Neuronal stem cell (in vitro differentiated cells): ENCODE measurements at regions not wholly inside any gene's neighbourhood (a gene's known extent, or its start where the extent isn't known, plus 50 kb on each side); places are given as distances from the start of the nearest gene placed in this dataset.

ENCODE experiments used
- DNase-seq: peaks from one replicate; pipeline ENCODE4 v3.0.0-alpha.2; 2013; ENCODE audit warnings: low spot score
- H2AFZ ChIP-seq: one replicate; pipeline ENCODE4 v1.6.1; 2013; ENCODE audit warnings: mild to moderate bottlenecking, low read length, inconsistent platforms
- H2AK5ac ChIP-seq: 2 replicates; pipeline ENCODE4 v1.6.1; 2013; ENCODE audit warnings: low read depth, mild to moderate bottlenecking, inconsistent platforms, low read length, moderate library complexity, mixed read lengths
- H2BK120ac ChIP-seq: 2 replicates; pipeline ENCODE4 v1.6.1; 2013; ENCODE audit warnings: low read depth, mild to moderate bottlenecking, inconsistent platforms, low read length, moderate library complexity, mixed read lengths
- H2BK12ac ChIP-seq: one replicate; pipeline ENCODE4 v1.6.1; 2013; ENCODE audit warnings: low read length, inconsistent platforms
- H2BK15ac ChIP-seq: 2 replicates; pipeline ENCODE4 v1.6.1; 2013; ENCODE audit warnings: mild to moderate bottlenecking, low read length, inconsistent platforms, mixed read lengths
- H2BK5ac ChIP-seq: one replicate; pipeline ENCODE4 v1.6.1; 2013; ENCODE audit warnings: inconsistent platforms, mild to moderate bottlenecking, low read length, moderate library complexity
- H3K14ac ChIP-seq: one replicate; pipeline ENCODE4 v1.6.1; 2013; ENCODE audit warnings: low read length, inconsistent platforms
- H3K18ac ChIP-seq: 2 replicates; pipeline ENCODE4 v1.6.1; 2013; ENCODE audit warnings: low read length, inconsistent platforms
- H3K23ac ChIP-seq: 2 replicates; pipeline ENCODE4 v1.6.1; 2013; ENCODE audit warnings: low read depth, mild to moderate bottlenecking, mixed read lengths, low read length, inconsistent platforms; ENCODE audit not compliant: poor library complexity
- H3K27ac ChIP-seq: replicated peaks from 3 replicates; pipeline ENCODE4 v1.5.1; 2013; ENCODE audit warnings: low read length, inconsistent platforms
- H3K27me3 ChIP-seq, 3 experiments: 2 replicates each; pipeline ENCODE4 v1.6.1; 2013; ENCODE audit warnings: low read length in 3 of 3, mild to moderate bottlenecking in 2 of 3, inconsistent platforms in 1 of 3, low read depth in 1 of 3, mixed read lengths in 1 of 3, moderate library complexity in 1 of 3; ENCODE audit not compliant: control insufficient read depth in 3 of 3, insufficient read depth in 3 of 3
- H3K36me3 ChIP-seq, 2 donors: replicated peaks in 1 of 2; 2 replicates each; pipeline ENCODE4 v1.6.1; 2013; ENCODE audit warnings: low read length in 2 of 2; ENCODE audit not compliant: control insufficient read depth in 2 of 2, insufficient read depth in 2 of 2
- H3K4ac ChIP-seq: 2 replicates; pipeline ENCODE4 v1.6.1; 2013; ENCODE audit warnings: inconsistent platforms, mild to moderate bottlenecking, low read length, moderate library complexity
- H3K4me1 ChIP-seq, 2 donors: 1 replicate in 1 of 2; 2 replicates in 1 of 2; pipeline ENCODE4 v1.6.1; 2013; ENCODE audit warnings: low read length in 2 of 2, low read depth in 1 of 2; ENCODE audit not compliant: control insufficient read depth in 2 of 2, insufficient read depth in 1 of 2
- H3K4me2 ChIP-seq: one replicate; pipeline ENCODE4 v1.6.1; 2013; ENCODE audit warnings: mild to moderate bottlenecking, low read length, inconsistent platforms; ENCODE audit not compliant: insufficient read depth, poor library complexity, severe bottlenecking
- H3K4me3 ChIP-seq, 2 donors: 2 replicates each; pipeline ENCODE4 v1.5.1; 2013; ENCODE audit warnings: low read length in 2 of 2, mild to moderate bottlenecking in 2 of 2, inconsistent platforms in 1 of 2, moderate library complexity in 1 of 2
- H3K79me1 ChIP-seq: one replicate; pipeline ENCODE4 v1.6.1; 2013; ENCODE audit warnings: low read depth, mild to moderate bottlenecking, inconsistent platforms, low read length, moderate library complexity
- H3K9ac ChIP-seq: one replicate; pipeline ENCODE4 v1.6.1; 2013; ENCODE audit warnings: mild to moderate bottlenecking, low read depth, low read length, inconsistent platforms; ENCODE audit not compliant: poor library complexity
- H3K9me3 ChIP-seq, 2 donors: replicated peaks in 1 of 2; 2 replicates each; pipeline versions ENCODE3 to v1.6.1; 2013; ENCODE audit warnings: low read length in 2 of 2, mild to moderate bottlenecking in 2 of 2, inconsistent platforms in 1 of 2, low read depth in 1 of 2, mixed read lengths in 1 of 2, moderate library complexity in 1 of 2; ENCODE audit not compliant: control insufficient read depth in 2 of 2, insufficient read depth in 1 of 2
- H4K8ac ChIP-seq: one replicate; pipeline ENCODE4 v1.6.1; 2013; ENCODE audit warnings: low read depth, mild to moderate bottlenecking, inconsistent platforms, low read length, moderate library complexity
- H4K91ac ChIP-seq: one replicate; pipeline ENCODE4 v1.6.1; 2013; ENCODE audit warnings: low read length, low read depth, mild to moderate bottlenecking, inconsistent platforms; ENCODE audit not compliant: poor library complexity
- WGBS, 2 donors: extraction: QIAGEN DNeasy Blood & Tissue Kit; methylation state at CpG; one replicate each; pipeline ENCODE4 v1.1.7; 2013; ENCODE audit warnings: missing lambda C conversion rate in 2 of 2, mixed read lengths in 1 of 2; ENCODE audit not compliant: insufficient read length in 2 of 2, insufficient replicate concordance in 1 of 2; ENCODE audit errors: extremely low coverage in 2 of 2; 5-methylcytosine and 5-hydroxymethylcytosine counted together

- Histone ChIP-seq H2BK5ac (no peak overlapping the region), H3K36me3 (no peaks in the 10 kb centered on the region), H3K4me3 (no peak overlapping the region), H2BK15ac (peak overlapping the region; percentile 27), H3K4me1 (peaks cover 5 to 20% of the 10 kb centered on the region in 2 donors), H2AFZ (no peak overlapping the region), H3K9me3 (peaks cover 0 to 8% of the 10 kb centered on the region in 2 donors), H2BK12ac (no peak overlapping the region), H3K18ac (peak overlapping the region; percentile 39), H3K14ac (no peak overlapping the region), H3K79me1 (no peaks in the 10 kb centered on the region), H4K8ac (no peak overlapping the region), H2AK5ac (peak overlapping the region; percentile 17), H3K4me2 (no peak overlapping the region), H4K91ac (no peak overlapping the region), H3K27ac (no peak overlapping the region), H3K4ac (no peak overlapping the region), H3K9ac (no peak overlapping the region), H3K23ac (no peak overlapping the region), H3K27me3 (peaks cover 0 to 48% (median 0%) of the 10 kb centered on the region in 3 experiments), H2BK120ac (no peak overlapping the region)
- no CpG with 5 or more reads among the region's 4 CpGs for WGBS, 2 donors
- DNase-seq: no peak
These were observed 94.4 kb upstream of the HDAC4 start for GRCh38 chr2:239495175-239495574.

- H3K27ac ChIP-seq: no peak overlapping the region
- H3K23ac ChIP-seq: no peak overlapping the region
- H3K4me2 ChIP-seq: no peak overlapping the region
- H2AK5ac ChIP-seq: no peak overlapping the region
- no peak overlapping the region for H2AFZ ChIP-seq
- H3K4me3 ChIP-seq: no peak overlapping the region
- H3K4ac ChIP-seq: no peak overlapping the region
- peaks cover 8 to 20% of the 10 kb centered on the region in 2 donors for H3K4me1 ChIP-seq
- DNase-seq: no peak
- peaks cover 0 to 46% (median 0%) of the 10 kb centered on the region in 3 experiments for H3K27me3 ChIP-seq
- H2BK12ac ChIP-seq: no peak overlapping the region
- H2BK120ac ChIP-seq: no peak overlapping the region
- H3K18ac ChIP-seq: no peak overlapping the region
- no peaks in the 10 kb centered on the region for H3K36me3 ChIP-seq
- H3K79me1 ChIP-seq: no peaks in the 10 kb centered on the region
- no peak overlapping the region for H3K14ac ChIP-seq
- no peak overlapping the region for H3K9ac ChIP-seq
- no peak overlapping the region for H2BK5ac ChIP-seq
- H4K8ac ChIP-seq: no peak overlapping the region
- no CpG with 5 or more reads among the region's 3 CpGs for WGBS, 2 donors
- peaks cover 0 to 8% of the 10 kb centered on the region in 2 donors for H3K9me3 ChIP-seq
- H4K91ac ChIP-seq: no peak overlapping the region
- H2BK15ac ChIP-seq: no peak overlapping the region
These were observed 93.8 kb upstream of the HDAC4 start for GRCh38 chr2:239494578-239494977.

- H3K23ac ChIP-seq: no peak overlapping the region
- H3K9me3 ChIP-seq: no peaks in the 10 kb centered on the region
- H3K4me2 ChIP-seq: no peak overlapping the region
- peak overlapping the region; percentile 6 for H2AFZ ChIP-seq
- H3K27me3 ChIP-seq: peaks cover 0 to 48% (median 0%) of the 10 kb centered on the region in 3 experiments
- no CpG with 5 or more reads among the region's 3 CpGs for WGBS, 2 donors
- H3K9ac ChIP-seq: peak overlapping the region; percentile 38
- peak overlapping the region; percentile 40 for H2BK15ac ChIP-seq
- no peak overlapping the region for H3K4me3 ChIP-seq
- peak overlapping the region; percentile 40 for H3K4ac ChIP-seq
- no peak overlapping the region for H3K14ac ChIP-seq
- H3K27ac ChIP-seq: no peak overlapping the region
- H3K4me1 ChIP-seq: peaks cover 2 to 14% of the 10 kb centered on the region in 2 donors
- no peak overlapping the region for H2BK120ac ChIP-seq
- H2BK12ac ChIP-seq: peak overlapping the region; percentile 87
- H4K91ac ChIP-seq: peak overlapping the region; percentile 68
- H3K36me3 ChIP-seq: no peaks in the 10 kb centered on the region
- H4K8ac ChIP-seq: no peak overlapping the region
- H3K79me1 ChIP-seq: no peaks in the 10 kb centered on the region
- H2BK5ac ChIP-seq: peak overlapping the region; percentile 76
- peak overlapping the region; percentile 15 for H2AK5ac ChIP-seq
- peak overlapping the region; percentile 94 for H3K18ac ChIP-seq
- no peak for DNase-seq
These were observed 88.7 kb upstream of the HDAC4 start for GRCh38 chr2:239489481-239489880.

GRCh38 chr2:239488125-239488524 is 87.3 kb upstream of the HDAC4 start:
- H3K14ac ChIP-seq: no peak overlapping the region
- WGBS, 2 donors: no CpG with 5 or more reads among the region's 8 CpGs
- no peaks in the 10 kb centered on the region for H3K36me3 ChIP-seq
- no peak overlapping the region for H2BK5ac ChIP-seq
- no peak overlapping the region for H4K8ac ChIP-seq
- peak overlapping the region; percentile 9 for H2AK5ac ChIP-seq
- no peaks in the 10 kb centered on the region for H3K79me1 ChIP-seq
- no peak overlapping the region for H3K4me3 ChIP-seq
- no peak overlapping the region for H3K9ac ChIP-seq
- DNase-seq: no peak
- no peak overlapping the region for H3K4me2 ChIP-seq
- no peak overlapping the region for H4K91ac ChIP-seq
- H3K9me3 ChIP-seq: no peaks in the 10 kb centered on the region
- H3K23ac ChIP-seq: no peak overlapping the region
- H2BK120ac ChIP-seq: no peak overlapping the region
- peaks cover 1 to 14% of the 10 kb centered on the region in 2 donors for H3K4me1 ChIP-seq
- no peak overlapping the region for H2BK12ac ChIP-seq
- H3K27ac ChIP-seq: no peak overlapping the region
- H3K4ac ChIP-seq: no peak overlapping the region
- H2BK15ac ChIP-seq: no peak overlapping the region
- peaks cover 0 to 41% (median 0%) of the 10 kb centered on the region in 3 experiments for H3K27me3 ChIP-seq
- H3K18ac ChIP-seq: peak overlapping the region; percentile 86
- H2AFZ ChIP-seq: no peak overlapping the region
